ENCODE measurements at regions not wholly inside any gene's neighbourhood (a gene's known extent, or its start where the extent isn't known, plus 50 kb on each side); places are given as distances from the start of the nearest gene placed in this dataset.

- H3K9me1 ChIP-seq (ENCODE audit: control insufficient read depth, insufficient read depth, low read length) = no peaks in the 10 kb centered on the region
- CTCF ChIA-PET (ENCODE audit: low intra/inter-chr PET ratio) = no interaction called here
- H3K27ac ChIP-seq (ENCODE audit: extremely low read depth, low read depth, low read length) = no peak overlapping the region
- no peak overlapping the region for H2AFZ ChIP-seq (ENCODE audit: low read depth, low read length)
- no peaks in the 10 kb centered on the region for H3K36me3 ChIP-seq (ENCODE audit: control insufficient read depth, insufficient read depth, low read length)
- 27% methylated on average over 5 of the region's 5 CpGs for WGBS (ENCODE audit: insufficient coverage, low coverage, missing lambda C conversion rate)
- H4K20me1 ChIP-seq (replicated peaks; ENCODE audit: control insufficient read depth, insufficient read depth, low read length) = no peaks in the 10 kb centered on the region
- H3K9me3 ChIP-seq (replicated peaks; ENCODE audit: control insufficient read depth, insufficient read depth, low read depth, low read length) = no peaks in the 10 kb centered on the region
- no peak for TF ChIP-seq CREBBP (IDR thresholded peaks at IDR 0.05; ENCODE audit: low read depth, low read length)
- no peak for TF ChIP-seq NR4A1 (CRISPR knock-in tag; IDR thresholded peaks at IDR 0.05)
- no peak for TF ChIP-seq NR4A1 (tag; IDR thresholded peaks at IDR 0.05)
- TF ChIP-seq, protein P1, sequence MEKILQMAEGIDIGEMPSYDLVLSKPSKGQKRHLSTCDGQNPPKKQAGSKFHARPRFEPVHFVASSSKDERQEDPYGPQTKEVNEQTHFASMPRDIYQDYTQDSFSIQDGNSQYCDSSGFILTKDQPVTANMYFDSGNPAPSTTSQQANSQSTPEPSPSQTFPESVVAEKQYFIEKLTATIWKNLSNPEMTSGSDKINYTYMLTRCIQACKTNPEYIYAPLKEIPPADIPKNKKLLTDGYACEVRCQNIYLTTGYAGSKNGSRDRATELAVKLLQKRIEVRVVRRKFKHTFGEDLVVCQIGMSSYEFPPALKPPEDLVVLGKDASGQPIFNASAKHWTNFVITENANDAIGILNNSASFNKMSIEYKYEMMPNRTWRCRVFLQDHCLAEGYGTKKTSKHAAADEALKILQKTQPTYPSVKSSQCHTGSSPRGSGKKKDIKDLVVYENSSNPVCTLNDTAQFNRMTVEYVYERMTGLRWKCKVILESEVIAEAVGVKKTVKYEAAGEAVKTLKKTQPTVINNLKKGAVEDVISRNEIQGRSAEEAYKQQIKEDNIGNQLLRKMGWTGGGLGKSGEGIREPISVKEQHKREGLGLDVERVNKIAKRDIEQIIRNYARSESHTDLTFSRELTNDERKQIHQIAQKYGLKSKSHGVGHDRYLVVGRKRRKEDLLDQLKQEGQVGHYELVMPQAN (IDR thresholded peaks at IDR 0.05; ENCODE audit: borderline replicate concordance) = no peak
- TF ChIP-seq KAT8 (IDR thresholded peaks at IDR 0.05; ENCODE audit: low read depth) = no peak
- no peak for TF ChIP-seq ZBTB7A (IDR thresholded peaks at IDR 0.05; ENCODE audit: borderline replicate concordance, control insufficient read depth, low read depth, low read length)
- TF ChIP-seq, protein P2, sequence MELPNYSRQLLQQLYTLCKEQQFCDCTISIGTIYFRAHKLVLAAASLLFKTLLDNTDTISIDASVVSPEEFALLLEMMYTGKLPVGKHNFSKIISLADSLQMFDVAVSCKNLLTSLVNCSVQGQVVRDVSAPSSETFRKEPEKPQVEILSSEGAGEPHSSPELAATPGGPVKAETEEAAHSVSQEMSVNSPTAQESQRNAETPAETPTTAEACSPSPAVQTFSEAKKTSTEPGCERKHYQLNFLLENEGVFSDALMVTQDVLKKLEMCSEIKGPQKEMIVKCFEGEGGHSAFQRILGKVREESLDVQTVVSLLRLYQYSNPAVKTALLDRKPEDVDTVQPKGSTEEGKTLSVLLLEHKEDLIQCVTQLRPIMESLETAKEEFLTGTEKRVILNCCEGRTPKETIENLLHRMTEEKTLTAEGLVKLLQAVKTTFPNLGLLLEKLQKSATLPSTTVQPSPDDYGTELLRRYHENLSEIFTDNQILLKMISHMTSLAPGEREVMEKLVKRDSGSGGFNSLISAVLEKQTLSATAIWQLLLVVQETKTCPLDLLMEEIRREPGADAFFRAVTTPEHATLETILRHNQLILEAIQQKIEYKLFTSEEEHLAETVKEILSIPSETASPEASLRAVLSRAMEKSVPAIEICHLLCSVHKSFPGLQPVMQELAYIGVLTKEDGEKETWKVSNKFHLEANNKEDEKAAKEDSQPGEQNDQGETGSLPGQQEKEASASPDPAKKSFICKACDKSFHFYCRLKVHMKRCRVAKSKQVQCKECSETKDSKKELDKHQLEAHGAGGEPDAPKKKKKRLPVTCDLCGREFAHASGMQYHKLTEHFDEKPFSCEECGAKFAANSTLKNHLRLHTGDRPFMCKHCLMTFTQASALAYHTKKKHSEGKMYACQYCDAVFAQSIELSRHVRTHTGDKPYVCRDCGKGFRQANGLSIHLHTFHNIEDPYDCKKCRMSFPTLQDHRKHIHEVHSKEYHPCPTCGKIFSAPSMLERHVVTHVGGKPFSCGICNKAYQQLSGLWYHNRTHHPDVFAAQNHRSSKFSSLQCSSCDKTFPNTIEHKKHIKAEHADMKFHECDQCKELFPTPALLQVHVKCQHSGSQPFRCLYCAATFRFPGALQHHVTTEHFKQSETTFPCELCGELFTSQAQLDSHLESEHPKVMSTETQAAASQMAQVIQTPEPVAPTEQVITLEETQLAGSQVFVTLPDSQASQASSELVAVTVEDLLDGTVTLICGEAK (IDR thresholded peaks at IDR 0.05) = no peak
- TF ChIP-seq, protein P2 (CRISPR knock-in tag; IDR thresholded peaks at IDR 0.05) = no peak
- no peak for TF ChIP-seq SREBF2 (CRISPR knock-in tag; IDR thresholded peaks at IDR 0.05)
- BruUV-seq (replicated peaks) = no TSS peak
- DNase-seq (ENCODE audit: extremely low read depth in 1 of 4, low spot score in 3 of 4) (no peak), ATAC-seq (no peak), FAIRE-seq (no peak)
- intact Hi-C loops (cut with micrococcal nuclease) = no loop called here
- POLR2A ChIA-PET = interaction anchor here (0.5 to 0.7 kb wide), 3 partner anchors 10 to 252 kb away, joined by 3 to 4 read pairs (median 3); no protein-coding TSS in a partner anchor
- H3K27me3 ChIP-seq (ENCODE audit: control insufficient read depth in 2 of 2, insufficient read depth in 2 of 2, low read length in 2 of 2) = no peaks in the 10 kb centered on the region
- in situ Hi-C loops (cut with MboI) = no loop called here
- peaks cover 0 to 5% of the 10 kb centered on the region in 2 experiments; a peak in 2 of 5 replicates for H3K4me1 ChIP-seq (replicated peaks in 1 of 2; ENCODE audit: control insufficient read depth in 2 of 2, insufficient read depth in 2 of 2, low read length in 2 of 2)
- H3K79me2 ChIP-seq (ENCODE audit: control insufficient read depth, insufficient read depth, low read length) = no peaks in the 10 kb centered on the region
- H3K4me3 ChIP-seq = no peak overlapping the region
- no peak overlapping the region for H3K9ac ChIP-seq (ENCODE audit: insufficient read depth in 1 of 2, low read depth in 2 of 2, low read length in 2 of 2)
- H3K4me2 ChIP-seq (ENCODE audit: insufficient read depth, low read length) = no peak overlapping the region
Observed at GRCh38 chr12:75716291-75717025, 205.0 kb upstream of the KRR1 start.
